Activated T-helper 2 cell treated with anti-CD3 and anti-CD28 coated beads, Interferon-gamma antibody, Interleukin-2, Interleukin-4, amounts not matched to agents 10 μg/mL and 5 μg/mL and 100 μg/mL, durations not matched to agents 14 hours and 24 hours and 36 hours (primary cell): ENCODE measurements at regions not wholly inside any gene's neighbourhood (a gene's known extent, or its start where the extent isn't known, plus 50 kb on each side); places are given as distances from the start of the nearest gene placed in this dataset.
A peak's percentile ranks its signal among the peaks of the same experiment; 100 is the strongest.
"Not testable (repeated sequence)": the region's sequence is repeated elsewhere in the genome, so short reads cannot be mapped to it uniquely, and the experiment has no call there.

Experiments
- DNase-seq: peaks from one replicate; pipeline ENCODE4 v3.0.0; 2021; ENCODE audit warnings: low spot score
- H3K27ac Mint-ChIP-seq: one replicate; pipeline ENCODE4 v1.8.0; 2021; ENCODE audit warnings: mixed read lengths
- H3K27me3 Mint-ChIP-seq: one replicate; pipeline ENCODE4 v1.8.0; 2021; ENCODE audit warnings: low read depth, mixed read lengths
- H3K36me3 Mint-ChIP-seq: one replicate; pipeline ENCODE4 v1.8.0; 2021; ENCODE audit warnings: low read depth, mixed read lengths
- H3K4me1 Mint-ChIP-seq: one replicate; pipeline ENCODE4 v1.8.0; 2021; ENCODE audit warnings: low read depth, mixed read lengths
- H3K4me3 Mint-ChIP-seq: one replicate; pipeline ENCODE4 v1.8.0; 2021; ENCODE audit warnings: low read depth, mild to moderate bottlenecking, moderate library complexity, mixed read lengths
- H3K9me3 Mint-ChIP-seq: one replicate; pipeline ENCODE4 v1.8.0; 2021; ENCODE audit warnings: mixed read lengths
- intact Hi-C: fragments of 100-400 bp; cut with micrococcal nuclease; formaldehyde crosslinking; loops from one replicate; pipeline ENCODE4 v1.15.1; 2023

- intact Hi-C loops = not testable (repeated sequence)
These were observed 81.5 kb downstream of the TRIM69 start for GRCh38 chr15:44817797-44818196.

GRCh38 chr15:44819331-44819987 is 83.1 kb downstream of the TRIM69 start:
- H3K36me3 Mint-ChIP-seq, DNase-seq, H3K27ac Mint-ChIP-seq, H3K9me3 Mint-ChIP-seq, H3K4me3 Mint-ChIP-seq, H3K4me1 Mint-ChIP-seq, H3K27me3 Mint-ChIP-seq, intact Hi-C loops: not testable (repeated sequence)

More at GRCh38 chr15:44817797-44818196, 81.5 kb downstream of the TRIM69 start:
- not testable (repeated sequence) for H3K9me3 Mint-ChIP-seq, DNase-seq, H3K27me3 Mint-ChIP-seq, H3K36me3 Mint-ChIP-seq, H3K27ac Mint-ChIP-seq, H3K4me3 Mint-ChIP-seq, H3K4me1 Mint-ChIP-seq

GRCh38 chr15:44820535-44820934 is 84.2 kb downstream of the TRIM69 start:
- H3K27ac Mint-ChIP-seq, H3K36me3 Mint-ChIP-seq, DNase-seq, intact Hi-C loops, H3K4me3 Mint-ChIP-seq, H3K9me3 Mint-ChIP-seq, H3K4me1 Mint-ChIP-seq, H3K27me3 Mint-ChIP-seq: not testable (repeated sequence)

GRCh38 chr15:44820967-44821366 is 84.6 kb downstream of the TRIM69 start:
- H3K4me3 Mint-ChIP-seq, H3K27me3 Mint-ChIP-seq, H3K36me3 Mint-ChIP-seq, H3K27ac Mint-ChIP-seq, H3K9me3 Mint-ChIP-seq, H3K4me1 Mint-ChIP-seq, DNase-seq, intact Hi-C loops: not testable (repeated sequence)

- intact Hi-C loops, H3K27me3 Mint-ChIP-seq, H3K4me3 Mint-ChIP-seq, H3K27ac Mint-ChIP-seq, H3K36me3 Mint-ChIP-seq, DNase-seq, H3K4me1 Mint-ChIP-seq, H3K9me3 Mint-ChIP-seq: not testable (repeated sequence)
These were observed 88.2 kb downstream of the TRIM69 start for GRCh38 chr15:44824277-44825145.

DNA sequence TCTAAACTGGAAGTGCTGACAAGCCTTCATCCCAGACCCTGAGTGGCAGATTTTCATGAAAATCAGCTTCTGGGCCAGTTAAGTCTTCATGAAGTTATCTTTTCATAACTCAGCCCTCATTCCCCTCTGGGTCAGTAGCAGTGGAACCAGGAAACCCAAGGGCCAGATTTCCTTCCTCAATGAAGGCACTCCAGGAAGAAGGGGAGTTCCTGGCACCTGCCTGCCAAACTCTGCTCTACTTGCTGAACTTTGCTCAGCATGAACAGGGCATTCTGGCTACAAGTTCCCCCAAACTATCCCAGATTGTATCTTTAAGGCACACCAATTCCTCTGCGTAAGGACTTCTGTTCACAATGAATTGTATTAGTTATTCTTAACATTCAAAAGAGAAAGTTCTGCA is 90.3 kb downstream of the TRIM69 start:
- DNase-seq, H3K9me3 Mint-ChIP-seq, H3K27me3 Mint-ChIP-seq, H3K36me3 Mint-ChIP-seq, H3K4me1 Mint-ChIP-seq, H3K27ac Mint-ChIP-seq, H3K4me3 Mint-ChIP-seq, intact Hi-C loops: not testable (repeated sequence)

DNA sequence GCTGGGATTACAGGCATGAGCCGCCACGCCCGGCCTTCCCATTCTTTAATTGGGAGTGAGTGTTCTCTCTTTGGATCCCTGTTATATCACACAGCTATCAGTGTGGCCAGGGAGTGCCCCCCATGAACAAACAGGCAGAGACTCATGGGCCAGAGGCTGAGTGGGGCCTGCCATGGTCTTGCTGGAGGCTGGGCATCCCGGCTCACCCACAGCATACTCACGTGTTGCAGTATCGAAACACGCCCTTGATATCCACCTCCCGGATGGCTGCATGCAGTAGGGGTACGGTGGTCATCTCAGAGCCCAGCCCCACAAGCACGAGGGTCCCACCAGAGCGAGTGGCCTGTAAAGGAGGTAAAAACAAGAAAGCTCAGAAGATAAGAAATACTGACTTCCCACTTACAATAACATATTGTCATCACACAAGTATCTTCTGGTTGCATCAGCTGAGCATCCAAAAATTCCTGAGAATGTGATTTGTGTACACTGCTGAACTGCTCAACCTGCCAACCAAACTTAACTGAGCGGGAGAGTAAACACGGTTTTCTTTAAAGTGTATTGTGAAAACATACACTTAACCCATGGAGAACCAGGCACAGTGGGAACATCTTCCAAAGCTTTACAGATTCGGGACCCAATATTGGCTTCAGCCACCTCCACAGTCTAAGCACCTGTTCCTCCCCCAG is 92.0 kb downstream of the TRIM69 start:
- H3K4me3 Mint-ChIP-seq, intact Hi-C loops, DNase-seq, H3K4me1 Mint-ChIP-seq, H3K27me3 Mint-ChIP-seq, H3K9me3 Mint-ChIP-seq, H3K36me3 Mint-ChIP-seq, H3K27ac Mint-ChIP-seq: not testable (repeated sequence)

DNA sequence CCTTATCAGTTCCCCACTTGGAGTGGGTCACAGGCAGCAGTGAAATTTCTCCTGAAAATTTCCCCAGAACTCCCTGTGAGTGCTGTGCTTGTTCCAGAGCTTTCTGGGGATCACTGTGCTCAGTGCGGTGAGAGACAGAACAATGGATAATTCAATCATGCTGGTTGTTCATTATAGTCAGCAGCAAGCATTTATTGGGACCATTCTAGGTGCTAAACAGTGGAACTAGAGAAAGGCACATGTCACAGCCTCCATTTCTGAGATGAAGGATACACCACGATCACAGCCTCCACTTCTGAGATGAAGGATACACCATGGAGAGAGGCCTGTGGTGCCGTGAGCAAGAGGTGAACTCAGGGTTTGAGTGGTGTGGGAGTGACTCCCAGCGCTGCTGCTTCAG is 92.8 kb downstream of the TRIM69 start:
- H3K27ac Mint-ChIP-seq, H3K36me3 Mint-ChIP-seq, H3K4me1 Mint-ChIP-seq, H3K9me3 Mint-ChIP-seq, intact Hi-C loops, DNase-seq, H3K27me3 Mint-ChIP-seq, H3K4me3 Mint-ChIP-seq: not testable (repeated sequence)

- peak overlapping the region; percentile 68 for H3K27ac Mint-ChIP-seq
- H3K4me3 Mint-ChIP-seq, H3K9me3 Mint-ChIP-seq, intact Hi-C loops, DNase-seq, H3K4me1 Mint-ChIP-seq, H3K27me3 Mint-ChIP-seq, H3K36me3 Mint-ChIP-seq: not testable (repeated sequence)
These were observed 94.5 kb downstream of the TRIM69 start for GRCh38 chr15:44830692-44831408.

- intact Hi-C loops, H3K27me3 Mint-ChIP-seq, H3K36me3 Mint-ChIP-seq, H3K4me3 Mint-ChIP-seq, DNase-seq, H3K4me1 Mint-ChIP-seq, H3K9me3 Mint-ChIP-seq: not testable (repeated sequence)
- H3K27ac Mint-ChIP-seq = peak overlapping the region; percentile 31
These were observed 95.0 kb downstream of the TRIM69 start for GRCh38 chr15:44831409-44831741.

- H3K4me1 Mint-ChIP-seq, H3K9me3 Mint-ChIP-seq, H3K27ac Mint-ChIP-seq, H3K4me3 Mint-ChIP-seq, intact Hi-C loops, H3K36me3 Mint-ChIP-seq, DNase-seq, H3K27me3 Mint-ChIP-seq: not testable (repeated sequence)
These were observed 95.8 kb downstream of the TRIM69 start for GRCh38 chr15:44832133-44832532.

- H3K4me1 Mint-ChIP-seq, H3K27me3 Mint-ChIP-seq, H3K27ac Mint-ChIP-seq, H3K4me3 Mint-ChIP-seq, H3K9me3 Mint-ChIP-seq, intact Hi-C loops, H3K36me3 Mint-ChIP-seq, DNase-seq: not testable (repeated sequence)
These were observed 96.8 kb downstream of the TRIM69 start for GRCh38 chr15:44833081-44833480.

DNA sequence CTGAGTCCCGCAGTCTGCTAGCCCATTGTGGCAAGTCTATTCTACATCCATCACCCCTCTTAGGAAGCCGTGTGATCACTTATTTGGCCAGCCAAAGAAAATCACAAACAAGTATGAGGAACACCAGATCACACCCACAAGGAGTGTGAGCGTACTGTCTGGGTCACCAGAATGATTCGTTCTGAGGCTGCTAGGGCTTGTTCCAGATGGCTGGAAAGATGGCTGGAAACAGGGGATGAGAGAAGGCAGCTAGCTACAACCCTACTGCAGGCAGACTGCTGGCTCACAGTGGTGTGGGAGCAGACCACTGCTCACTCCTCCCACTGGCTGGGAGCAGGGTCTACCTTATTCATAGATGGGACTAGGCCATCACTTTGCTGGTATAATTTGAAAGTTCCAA is 97.4 kb downstream of the TRIM69 start:
- H3K27me3 Mint-ChIP-seq, H3K9me3 Mint-ChIP-seq, intact Hi-C loops, H3K4me1 Mint-ChIP-seq, H3K36me3 Mint-ChIP-seq, H3K27ac Mint-ChIP-seq, H3K4me3 Mint-ChIP-seq, DNase-seq: not testable (repeated sequence)
